ENCODE measurements at regions not wholly inside any gene's neighbourhood (a gene's known extent, or its start where the extent isn't known, plus 50 kb on each side); places are given as distances from the start of the nearest gene placed in this dataset.

GRCh38 chr21:24046829-24047443, 1560.3 kb downstream of the MRPL39 start:
- TF ChIP-seq, protein P1, sequence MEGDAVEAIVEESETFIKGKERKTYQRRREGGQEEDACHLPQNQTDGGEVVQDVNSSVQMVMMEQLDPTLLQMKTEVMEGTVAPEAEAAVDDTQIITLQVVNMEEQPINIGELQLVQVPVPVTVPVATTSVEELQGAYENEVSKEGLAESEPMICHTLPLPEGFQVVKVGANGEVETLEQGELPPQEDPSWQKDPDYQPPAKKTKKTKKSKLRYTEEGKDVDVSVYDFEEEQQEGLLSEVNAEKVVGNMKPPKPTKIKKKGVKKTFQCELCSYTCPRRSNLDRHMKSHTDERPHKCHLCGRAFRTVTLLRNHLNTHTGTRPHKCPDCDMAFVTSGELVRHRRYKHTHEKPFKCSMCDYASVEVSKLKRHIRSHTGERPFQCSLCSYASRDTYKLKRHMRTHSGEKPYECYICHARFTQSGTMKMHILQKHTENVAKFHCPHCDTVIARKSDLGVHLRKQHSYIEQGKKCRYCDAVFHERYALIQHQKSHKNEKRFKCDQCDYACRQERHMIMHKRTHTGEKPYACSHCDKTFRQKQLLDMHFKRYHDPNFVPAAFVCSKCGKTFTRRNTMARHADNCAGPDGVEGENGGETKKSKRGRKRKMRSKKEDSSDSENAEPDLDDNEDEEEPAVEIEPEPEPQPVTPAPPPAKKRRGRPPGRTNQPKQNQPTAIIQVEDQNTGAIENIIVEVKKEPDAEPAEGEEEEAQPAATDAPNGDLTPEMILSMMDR (conservative IDR thresholded peaks at IDR 0.05; ENCODE audit: low read depth): no peak

GRCh38 chr21:24045775-24046215, 1561.5 kb downstream of the MRPL39 start:
- DNase-seq (ENCODE audit: low spot score): peak; percentile 2
- no peak overlapping the region for H3K27ac ChIP-seq
- POLR2A ChIA-PET (ENCODE audit: low non-redundant PET): no interaction called here
- TF ChIP-seq, protein P1 (conservative IDR thresholded peaks at IDR 0.05; ENCODE audit: low read depth): no peak
- CTCF ChIA-PET: interaction anchor here (0.6 kb wide), 1 partner anchor 35 kb away, joined by 3 read pairs; no protein-coding TSS in a partner anchor

More at GRCh38 chr21:24046829-24047443, 1560.3 kb downstream of the MRPL39 start:
- ChIA-PET CTCF (no interaction called here), POLR2A (ENCODE audit: low non-redundant PET) (no interaction called here)
- H3K27ac ChIP-seq: no peak overlapping the region
- no peak for DNase-seq (ENCODE audit: low spot score)

DNA sequence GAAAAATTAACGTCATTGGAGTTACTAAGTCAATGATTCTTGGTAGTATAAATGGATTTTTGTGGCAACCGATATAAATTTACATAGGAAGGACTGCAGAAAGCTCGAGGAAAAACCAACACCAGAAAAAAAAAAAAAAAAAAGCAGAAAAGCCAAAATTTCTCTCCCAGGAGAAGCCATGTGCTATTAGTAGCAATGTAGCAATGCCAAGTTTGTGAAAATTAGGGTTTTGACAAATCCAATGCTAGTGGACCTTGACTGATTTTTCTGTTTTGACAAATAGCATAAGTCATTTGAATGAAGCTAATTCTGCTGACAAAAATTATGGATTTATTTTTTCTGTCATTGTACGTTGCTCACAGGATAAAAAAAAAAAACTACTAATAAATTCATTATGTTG, 1561.9 kb downstream of the MRPL39 start:
- ChIA-PET POLR2A (ENCODE audit: low non-redundant PET) (no interaction called here), CTCF (interaction anchor here (0.6 kb wide), 1 partner anchor 34 kb away, joined by 3 read pairs; no protein-coding TSS in a partner anchor)
- TF ChIP-seq, protein P1 (conservative IDR thresholded peaks at IDR 0.05; ENCODE audit: low read depth): no peak

DNA sequence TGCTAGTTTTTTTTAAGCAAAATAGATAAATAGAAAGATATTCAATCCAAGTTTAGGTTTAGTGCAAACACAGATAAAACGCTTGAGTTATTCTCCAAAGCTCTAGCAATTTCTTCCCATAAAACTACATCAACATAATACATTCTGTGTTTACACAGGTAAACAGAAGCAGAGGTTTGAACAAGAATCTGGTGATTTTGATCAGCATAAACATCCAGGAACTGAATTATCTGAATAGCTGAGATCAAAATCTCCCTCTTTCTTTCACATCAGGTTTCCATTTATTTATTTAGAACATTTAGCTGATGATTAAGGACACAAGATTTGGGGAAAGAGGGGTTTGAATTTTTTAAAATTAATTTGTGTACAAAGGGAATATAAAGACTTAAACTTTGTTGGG, 1564.6 kb downstream of the MRPL39 start:
- no peak overlapping the region for H3K27ac ChIP-seq
- TF ChIP-seq, protein P1 (conservative IDR thresholded peaks at IDR 0.05; ENCODE audit: low read depth): no peak
- DNase-seq (ENCODE audit: low spot score): no peak

More for the DNA sequence above, 1561.9 kb downstream of the MRPL39 start:
- DNase-seq (ENCODE audit: low spot score): no peak
- H3K27ac ChIP-seq: no peak overlapping the region

GRCh38 chr21:24032709-24033232, 1574.5 kb downstream of the MRPL39 start:
- no peak for DNase-seq (ENCODE audit: low spot score)
- TF ChIP-seq, protein P1 (conservative IDR thresholded peaks at IDR 0.05; ENCODE audit: low read depth): no peak
- H3K27ac ChIP-seq: no peak overlapping the region
- POLR2A ChIA-PET (ENCODE audit: low non-redundant PET): no interaction called here
- CTCF ChIA-PET: no interaction called here

More for the DNA sequence above, 1564.6 kb downstream of the MRPL39 start:
- ChIA-PET CTCF (interaction anchor here (0.5 kb wide), 1 partner anchor 15 kb away, joined by 3 read pairs; no protein-coding TSS in a partner anchor), POLR2A (ENCODE audit: low non-redundant PET) (no interaction called here)

GRCh38 chr21:24027396-24027795, 1579.9 kb downstream of the MRPL39 start:
- no peak overlapping the region for H3K27ac ChIP-seq
- TF ChIP-seq, protein P1 (conservative IDR thresholded peaks at IDR 0.05; ENCODE audit: low read depth): no peak
- ChIA-PET POLR2A (ENCODE audit: low non-redundant PET) (no interaction called here), CTCF (interaction anchor here (0.5 kb wide), 1 partner anchor 205 kb away, joined by 3 read pairs; no protein-coding TSS in a partner anchor)
- DNase-seq (ENCODE audit: low spot score): no peak

Measured in RWPE1 (cell line).